ENCODE measurements at regions not wholly inside any gene's neighbourhood (a gene's known extent, or its start where the extent isn't known, plus 50 kb on each side); places are given as distances from the start of the nearest gene placed in this dataset.

- TF ChIP-seq CTCF (IDR thresholded peaks at IDR 0.05; ENCODE audit: low read depth, low read length) (no peak), EZH2phosphoT487 (IDR thresholded peaks at IDR 0.05; ENCODE audit: low read depth) (no peak)
Observed at GRCh38 chr4:131337936-131338335, 1811.2 kb upstream of the PCDH10 start.

Data from OCI-LY3 (cell line).